Loucy (cell line): ENCODE measurements at regions not wholly inside any gene's neighbourhood (a gene's known extent, or its start where the extent isn't known, plus 50 kb on each side); places are given as distances from the start of the nearest gene placed in this dataset.

Experiments
- EZH2phosphoT487 ChIP-seq: fragments of 200-600 bp; IDR thresholded peaks from 2 replicates; pipeline ENCODE4 v1.6.1; 2018; ENCODE audit warnings: antibody characterized with exemption, mild to moderate bottlenecking, moderate library complexity, borderline replicate concordance
- TF ChIP-seq, protein P1 (sequence below): fragments of 200-600 bp; sonication (generic); conservative IDR thresholded peaks from 2 replicates; pipeline ENCODE4 v1.5.1; 2014; ENCODE audit warnings: mild to moderate bottlenecking, antibody characterized with exemption, low read length

DNA sequence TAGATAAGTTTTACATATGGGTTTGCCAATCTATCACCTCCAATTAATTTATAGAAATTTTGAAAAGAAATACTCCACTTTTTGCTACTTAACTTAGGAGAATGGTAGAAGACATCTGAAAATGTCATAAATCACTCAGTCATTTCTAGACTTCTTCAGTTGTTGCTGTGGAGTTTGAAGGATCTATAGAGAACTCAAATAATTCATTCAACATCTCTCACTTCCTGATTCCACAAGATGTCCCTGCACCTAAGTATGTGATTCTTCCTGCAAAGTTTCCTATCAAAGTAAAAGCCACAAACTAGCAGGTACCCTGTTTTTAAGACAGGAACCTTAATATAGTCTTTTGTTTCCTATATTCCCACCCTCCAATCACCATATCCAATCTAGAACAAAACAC is 297.1 kb upstream of the ATP10B start:
- TF ChIP-seq, protein P1, sequence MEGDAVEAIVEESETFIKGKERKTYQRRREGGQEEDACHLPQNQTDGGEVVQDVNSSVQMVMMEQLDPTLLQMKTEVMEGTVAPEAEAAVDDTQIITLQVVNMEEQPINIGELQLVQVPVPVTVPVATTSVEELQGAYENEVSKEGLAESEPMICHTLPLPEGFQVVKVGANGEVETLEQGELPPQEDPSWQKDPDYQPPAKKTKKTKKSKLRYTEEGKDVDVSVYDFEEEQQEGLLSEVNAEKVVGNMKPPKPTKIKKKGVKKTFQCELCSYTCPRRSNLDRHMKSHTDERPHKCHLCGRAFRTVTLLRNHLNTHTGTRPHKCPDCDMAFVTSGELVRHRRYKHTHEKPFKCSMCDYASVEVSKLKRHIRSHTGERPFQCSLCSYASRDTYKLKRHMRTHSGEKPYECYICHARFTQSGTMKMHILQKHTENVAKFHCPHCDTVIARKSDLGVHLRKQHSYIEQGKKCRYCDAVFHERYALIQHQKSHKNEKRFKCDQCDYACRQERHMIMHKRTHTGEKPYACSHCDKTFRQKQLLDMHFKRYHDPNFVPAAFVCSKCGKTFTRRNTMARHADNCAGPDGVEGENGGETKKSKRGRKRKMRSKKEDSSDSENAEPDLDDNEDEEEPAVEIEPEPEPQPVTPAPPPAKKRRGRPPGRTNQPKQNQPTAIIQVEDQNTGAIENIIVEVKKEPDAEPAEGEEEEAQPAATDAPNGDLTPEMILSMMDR = no peak
- no peak for TF ChIP-seq EZH2phosphoT487
